ENCODE measurements at regions not wholly inside any gene's neighbourhood (a gene's known extent, or its start where the extent isn't known, plus 50 kb on each side); places are given as distances from the start of the nearest gene placed in this dataset.

- Histone ChIP-seq H2BK120ac (ENCODE audit: low read depth, low read length) (no peak overlapping the region), H3K9me3 (replicated peaks in 1 of 2; ENCODE audit: control insufficient read depth in 2 of 2, insufficient read depth in 1 of 2, low read depth in 1 of 2, low read length in 2 of 2) (no peaks in the 10 kb centered on the region), H3K79me1 (ENCODE audit: low read depth, low read length) (no peaks in the 10 kb centered on the region), H3K4me3 (ENCODE audit: low read length in 2 of 2) (peak overlapping the region in 1 of 2 donors; percentile 19), H3K14ac (ENCODE audit: low read length) (no peak overlapping the region), H4K8ac (ENCODE audit: low read depth, low read length) (no peak overlapping the region), H3K4me2 (ENCODE audit: insufficient read depth, low read length, poor library complexity, severe bottlenecking) (no peak overlapping the region), H2AK5ac (ENCODE audit: low read depth, low read length) (no peak overlapping the region), H2BK12ac (ENCODE audit: low read length) (no peak overlapping the region), H3K27ac (replicated peaks; ENCODE audit: low read length) (no peak overlapping the region), H3K18ac (ENCODE audit: low read length) (no peak overlapping the region), H3K9ac (ENCODE audit: low read depth, low read length, poor library complexity) (no peak overlapping the region), H3K36me3 (replicated peaks in 1 of 2; ENCODE audit: control insufficient read depth in 2 of 2, insufficient read depth in 2 of 2, low read length in 2 of 2) (no peaks in the 10 kb centered on the region), H3K4me1 (ENCODE audit: control insufficient read depth in 2 of 2, insufficient read depth in 1 of 2, low read depth in 1 of 2, low read length in 2 of 2) (peaks cover 0 to 8% of the 10 kb centered on the region in 2 donors), H2BK15ac (ENCODE audit: low read length) (no peak overlapping the region), H3K23ac (ENCODE audit: low read depth, low read length, poor library complexity) (no peak overlapping the region), H2AFZ (ENCODE audit: low read length) (peak overlapping the region; percentile 51), H2BK5ac (ENCODE audit: low read length) (no peak overlapping the region), H4K91ac (ENCODE audit: low read depth, low read length, poor library complexity) (no peak overlapping the region), H3K4ac (ENCODE audit: low read length) (no peak overlapping the region), H3K27me3 (ENCODE audit: control insufficient read depth in 3 of 3, insufficient read depth in 3 of 3, low read depth in 1 of 3, low read length in 3 of 3) (no peaks in the 10 kb centered on the region)
- no CpG with 5 or more reads among the region's 10 CpGs for WGBS, 2 donors (ENCODE audit: extremely low coverage in 2 of 2, insufficient read length in 2 of 2, insufficient replicate concordance in 1 of 2)
- DNase-seq (ENCODE audit: low spot score) = no peak
Measured at GRCh38 chr3:21859124-21860081, 108.4 kb upstream of the ZNF385D start.

- Histone ChIP-seq H2BK15ac (ENCODE audit: low read length) (no peak overlapping the region), H2BK12ac (ENCODE audit: low read length) (no peak overlapping the region), H3K27ac (replicated peaks; ENCODE audit: low read length) (no peak overlapping the region), H2BK120ac (ENCODE audit: low read depth, low read length) (no peak overlapping the region), H3K9ac (ENCODE audit: low read depth, low read length, poor library complexity) (no peak overlapping the region), H4K91ac (ENCODE audit: low read depth, low read length, poor library complexity) (no peak overlapping the region), H3K27me3 (ENCODE audit: control insufficient read depth in 3 of 3, insufficient read depth in 3 of 3, low read depth in 1 of 3, low read length in 3 of 3) (no peaks in the 10 kb centered on the region), H3K4ac (ENCODE audit: low read length) (no peak overlapping the region), H3K23ac (ENCODE audit: low read depth, low read length, poor library complexity) (no peak overlapping the region), H2AK5ac (ENCODE audit: low read depth, low read length) (no peak overlapping the region), H2BK5ac (ENCODE audit: low read length) (no peak overlapping the region), H2AFZ (ENCODE audit: low read length) (peak overlapping the region; percentile 51), H3K4me3 (ENCODE audit: low read length in 2 of 2) (no peak overlapping the region), H3K4me2 (ENCODE audit: insufficient read depth, low read length, poor library complexity, severe bottlenecking) (no peak overlapping the region), H3K18ac (ENCODE audit: low read length) (no peak overlapping the region), H4K8ac (ENCODE audit: low read depth, low read length) (no peak overlapping the region), H3K79me1 (ENCODE audit: low read depth, low read length) (no peaks in the 10 kb centered on the region), H3K4me1 (ENCODE audit: control insufficient read depth in 2 of 2, insufficient read depth in 1 of 2, low read depth in 1 of 2, low read length in 2 of 2) (peaks cover 0 to 8% of the 10 kb centered on the region in 2 donors), H3K9me3 (replicated peaks in 1 of 2; ENCODE audit: control insufficient read depth in 2 of 2, insufficient read depth in 1 of 2, low read depth in 1 of 2, low read length in 2 of 2) (no peaks in the 10 kb centered on the region), H3K14ac (ENCODE audit: low read length) (no peak overlapping the region), H3K36me3 (replicated peaks in 1 of 2; ENCODE audit: control insufficient read depth in 2 of 2, insufficient read depth in 2 of 2, low read length in 2 of 2) (no peaks in the 10 kb centered on the region)
- WGBS, 2 donors (ENCODE audit: extremely low coverage in 2 of 2, insufficient read length in 2 of 2, insufficient replicate concordance in 1 of 2) = no CpG with 5 or more reads among the region's 1 CpG
- no peak for DNase-seq (ENCODE audit: low spot score)
Measured at GRCh38 chr3:21860082-21860475, 109.1 kb upstream of the ZNF385D start.

- WGBS, 2 donors (ENCODE audit: extremely low coverage in 2 of 2, insufficient read length in 2 of 2, insufficient replicate concordance in 1 of 2) = no CpG with 5 or more reads among the region's 1 CpG
- Histone ChIP-seq H3K9ac (ENCODE audit: low read depth, low read length, poor library complexity) (no peak overlapping the region), H2BK5ac (ENCODE audit: low read length) (no peak overlapping the region), H3K27me3 (ENCODE audit: control insufficient read depth in 3 of 3, insufficient read depth in 3 of 3, low read depth in 1 of 3, low read length in 3 of 3) (no peaks in the 10 kb centered on the region), H3K4me2 (ENCODE audit: insufficient read depth, low read length, poor library complexity, severe bottlenecking) (no peak overlapping the region), H3K4me3 (ENCODE audit: low read length in 2 of 2) (no peak overlapping the region), H3K9me3 (replicated peaks in 1 of 2; ENCODE audit: control insufficient read depth in 2 of 2, insufficient read depth in 1 of 2, low read depth in 1 of 2, low read length in 2 of 2) (no peaks in the 10 kb centered on the region), H3K4ac (ENCODE audit: low read length) (no peak overlapping the region), H4K8ac (ENCODE audit: low read depth, low read length) (no peak overlapping the region), H3K18ac (ENCODE audit: low read length) (no peak overlapping the region), H2AK5ac (ENCODE audit: low read depth, low read length) (no peak overlapping the region), H3K27ac (replicated peaks; ENCODE audit: low read length) (no peak overlapping the region), H3K23ac (ENCODE audit: low read depth, low read length, poor library complexity) (no peak overlapping the region), H2BK12ac (ENCODE audit: low read length) (no peak overlapping the region), H3K79me1 (ENCODE audit: low read depth, low read length) (no peaks in the 10 kb centered on the region), H2BK15ac (ENCODE audit: low read length) (no peak overlapping the region), H3K36me3 (replicated peaks in 1 of 2; ENCODE audit: control insufficient read depth in 2 of 2, insufficient read depth in 2 of 2, low read length in 2 of 2) (no peaks in the 10 kb centered on the region), H3K14ac (ENCODE audit: low read length) (no peak overlapping the region), H2AFZ (ENCODE audit: low read length) (peak overlapping the region; percentile 51), H2BK120ac (ENCODE audit: low read depth, low read length) (no peak overlapping the region), H3K4me1 (ENCODE audit: control insufficient read depth in 2 of 2, insufficient read depth in 1 of 2, low read depth in 1 of 2, low read length in 2 of 2) (peaks cover 0 to 8% of the 10 kb centered on the region in 2 donors), H4K91ac (ENCODE audit: low read depth, low read length, poor library complexity) (no peak overlapping the region)
- DNase-seq (ENCODE audit: low spot score) = no peak
Measured at GRCh38 chr3:21860657-21861056, 109.6 kb upstream of the ZNF385D start.

DNA sequence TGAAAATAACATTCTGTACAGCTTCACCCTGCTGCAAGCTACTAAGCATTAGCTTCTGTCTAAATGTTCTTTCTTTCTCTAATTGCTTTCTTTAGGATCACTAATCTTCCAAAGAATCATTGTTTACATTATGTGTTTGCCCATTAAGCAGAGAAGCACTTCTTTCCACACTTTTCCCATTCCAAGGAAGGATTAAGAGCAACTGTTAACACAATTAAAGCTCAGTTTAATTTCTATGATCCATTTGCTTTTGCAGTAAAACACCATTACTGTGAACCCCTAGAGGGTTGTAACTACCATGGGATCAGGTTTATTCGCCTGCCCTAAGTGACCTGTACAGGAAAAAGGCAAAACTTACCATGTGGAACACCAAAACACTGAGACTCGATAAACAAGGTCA, 125.8 kb upstream of the ZNF385D start:
- Histone ChIP-seq H3K23ac (ENCODE audit: low read depth, low read length, poor library complexity) (no peak overlapping the region), H2AFZ (ENCODE audit: low read length) (no peak overlapping the region), H2BK12ac (ENCODE audit: low read length) (no peak overlapping the region), H3K4ac (ENCODE audit: low read length) (no peak overlapping the region), H2BK15ac (ENCODE audit: low read length) (no peak overlapping the region), H3K14ac (ENCODE audit: low read length) (no peak overlapping the region), H4K91ac (ENCODE audit: low read depth, low read length, poor library complexity) (no peak overlapping the region), H3K4me3 (ENCODE audit: low read length in 2 of 2) (no peak overlapping the region), H3K4me2 (ENCODE audit: insufficient read depth, low read length, poor library complexity, severe bottlenecking) (no peak overlapping the region), H3K27me3 (ENCODE audit: control insufficient read depth in 3 of 3, insufficient read depth in 3 of 3, low read depth in 1 of 3, low read length in 3 of 3) (no peaks in the 10 kb centered on the region), H3K36me3 (replicated peaks in 1 of 2; ENCODE audit: control insufficient read depth in 2 of 2, insufficient read depth in 2 of 2, low read length in 2 of 2) (no peaks in the 10 kb centered on the region), H3K27ac (replicated peaks; ENCODE audit: low read length) (peak overlapping the region; percentile 11), H3K18ac (ENCODE audit: low read length) (no peak overlapping the region), H2BK5ac (ENCODE audit: low read length) (no peak overlapping the region), H3K9me3 (replicated peaks in 1 of 2; ENCODE audit: control insufficient read depth in 2 of 2, insufficient read depth in 1 of 2, low read depth in 1 of 2, low read length in 2 of 2) (no peaks in the 10 kb centered on the region), H2BK120ac (ENCODE audit: low read depth, low read length) (no peak overlapping the region), H3K4me1 (ENCODE audit: control insufficient read depth in 2 of 2, insufficient read depth in 1 of 2, low read depth in 1 of 2, low read length in 2 of 2) (peaks cover 0 to 4% of the 10 kb centered on the region in 2 donors), H3K9ac (ENCODE audit: low read depth, low read length, poor library complexity) (no peak overlapping the region), H3K79me1 (ENCODE audit: low read depth, low read length) (no peaks in the 10 kb centered on the region), H4K8ac (ENCODE audit: low read depth, low read length) (no peak overlapping the region), H2AK5ac (ENCODE audit: low read depth, low read length) (no peak overlapping the region)
- no peak for DNase-seq (ENCODE audit: low spot score)
- no CpG with 5 or more reads among the region's 2 CpGs for WGBS, 2 donors (ENCODE audit: extremely low coverage in 2 of 2, insufficient read length in 2 of 2, insufficient replicate concordance in 1 of 2)
